ENCODE measurements at regions not wholly inside any gene's neighbourhood (a gene's known extent, or its start where the extent isn't known, plus 50 kb on each side); places are given as distances from the start of the nearest gene placed in this dataset.

DNA sequence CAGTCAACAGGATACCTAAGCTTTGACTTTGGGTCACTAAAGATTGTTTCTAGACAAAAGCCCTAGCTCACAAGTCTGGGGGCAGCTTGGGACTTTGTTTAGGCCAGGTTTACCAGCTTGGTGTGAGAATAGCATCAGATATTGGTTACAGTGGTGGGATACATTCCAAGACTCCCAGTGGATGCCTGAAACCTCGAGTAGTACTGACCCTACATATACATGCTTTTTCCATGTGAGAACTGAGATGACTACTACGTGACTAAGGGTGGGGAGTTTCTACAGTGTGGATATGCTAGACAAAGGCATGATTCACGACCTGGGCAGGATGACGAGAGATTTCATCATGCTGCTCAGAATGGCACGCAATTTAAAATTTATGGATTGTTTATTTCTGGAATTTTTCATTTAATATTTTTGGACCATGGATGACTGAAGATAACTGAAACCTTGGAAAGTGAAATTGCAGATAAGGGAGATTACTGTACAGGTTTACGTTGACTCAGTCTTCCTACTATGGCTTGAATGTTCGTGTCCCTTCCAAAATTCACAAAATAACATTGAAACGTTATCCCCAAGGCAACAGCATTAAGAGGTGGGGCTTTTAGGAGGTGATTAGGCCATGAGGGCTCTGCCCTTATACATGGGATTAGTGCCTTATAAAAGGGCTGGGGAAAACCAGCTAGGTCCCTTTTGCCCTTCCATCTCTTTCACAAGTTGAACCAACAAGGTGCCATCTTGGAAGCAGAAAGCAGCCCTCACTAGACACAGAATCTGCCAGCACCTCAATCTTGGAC, 50.2 kb upstream of the CTAGE1 start:
- no peak for DNase-seq
- intact Hi-C loops (cut with DNase I): no loop called here

DNA sequence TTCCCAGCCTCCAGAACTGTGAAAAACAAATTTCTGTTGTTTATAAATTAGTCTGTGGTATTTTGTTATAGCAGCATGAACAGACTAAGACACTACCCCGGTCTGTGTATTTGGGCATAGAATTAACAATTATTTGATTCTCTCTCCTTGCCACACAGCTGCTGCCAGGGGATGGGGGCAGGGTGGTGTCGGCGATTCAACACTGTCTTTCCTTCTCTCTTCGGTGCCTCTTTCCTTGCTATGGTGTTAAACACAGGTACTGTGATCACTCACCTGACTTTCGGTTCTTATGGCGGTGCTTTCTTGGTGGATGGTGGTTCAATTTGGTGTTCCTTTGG, 50.8 kb upstream of the CTAGE1 start:
- intact Hi-C loops (cut with DNase I): no loop called here
- no peak for DNase-seq

DNA sequence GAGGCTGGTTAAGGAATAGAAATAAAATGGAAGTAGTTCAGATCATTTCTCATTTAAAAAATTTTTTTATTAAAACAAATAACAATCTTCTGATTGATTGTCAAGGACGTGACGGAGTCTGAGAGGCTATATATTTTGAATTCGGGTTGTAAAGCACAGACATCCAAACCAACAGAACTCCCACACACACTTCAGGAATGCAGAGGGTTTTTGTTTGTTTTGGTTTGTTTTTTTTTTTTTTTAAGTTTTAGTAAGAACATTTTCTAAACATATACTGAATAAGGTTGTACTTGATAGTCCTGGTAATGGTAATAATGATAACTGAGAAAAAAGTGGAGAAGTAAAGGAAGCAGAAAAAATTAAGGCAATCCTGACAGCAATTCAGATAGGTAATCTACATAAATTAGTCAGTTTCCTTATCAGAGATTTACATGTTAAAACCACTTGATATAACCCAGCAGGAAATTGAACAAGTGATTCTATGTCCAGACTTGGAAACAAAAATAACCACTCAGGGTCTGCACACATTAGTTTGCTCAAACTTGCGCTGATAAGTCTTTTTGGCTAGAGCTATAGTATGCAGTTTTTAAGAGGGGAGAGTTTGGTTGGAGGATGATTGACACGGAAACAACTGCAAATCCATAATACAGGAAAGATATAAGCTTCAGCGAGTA, 51.5 kb upstream of the CTAGE1 start:
- intact Hi-C loops (cut with DNase I): no loop called here
- no peak for DNase-seq

DNA sequence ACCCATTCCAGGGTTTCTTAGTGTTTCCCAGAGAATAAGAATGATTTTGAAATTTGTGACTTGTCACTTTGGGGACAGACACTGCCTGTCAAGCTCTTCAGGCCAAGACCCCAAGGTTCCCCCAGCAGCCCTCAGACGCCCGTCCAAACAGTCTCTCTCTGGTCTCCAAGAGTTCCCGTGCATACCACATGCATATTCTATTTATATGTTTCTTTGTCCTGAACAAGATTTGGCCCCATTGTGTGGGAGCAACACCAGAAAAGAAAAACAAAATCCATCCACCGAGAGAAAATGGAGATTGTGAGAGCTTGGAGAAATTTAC, 52.2 kb upstream of the CTAGE1 start:
- intact Hi-C loops (cut with DNase I): no loop called here
- no peak for DNase-seq

DNA sequence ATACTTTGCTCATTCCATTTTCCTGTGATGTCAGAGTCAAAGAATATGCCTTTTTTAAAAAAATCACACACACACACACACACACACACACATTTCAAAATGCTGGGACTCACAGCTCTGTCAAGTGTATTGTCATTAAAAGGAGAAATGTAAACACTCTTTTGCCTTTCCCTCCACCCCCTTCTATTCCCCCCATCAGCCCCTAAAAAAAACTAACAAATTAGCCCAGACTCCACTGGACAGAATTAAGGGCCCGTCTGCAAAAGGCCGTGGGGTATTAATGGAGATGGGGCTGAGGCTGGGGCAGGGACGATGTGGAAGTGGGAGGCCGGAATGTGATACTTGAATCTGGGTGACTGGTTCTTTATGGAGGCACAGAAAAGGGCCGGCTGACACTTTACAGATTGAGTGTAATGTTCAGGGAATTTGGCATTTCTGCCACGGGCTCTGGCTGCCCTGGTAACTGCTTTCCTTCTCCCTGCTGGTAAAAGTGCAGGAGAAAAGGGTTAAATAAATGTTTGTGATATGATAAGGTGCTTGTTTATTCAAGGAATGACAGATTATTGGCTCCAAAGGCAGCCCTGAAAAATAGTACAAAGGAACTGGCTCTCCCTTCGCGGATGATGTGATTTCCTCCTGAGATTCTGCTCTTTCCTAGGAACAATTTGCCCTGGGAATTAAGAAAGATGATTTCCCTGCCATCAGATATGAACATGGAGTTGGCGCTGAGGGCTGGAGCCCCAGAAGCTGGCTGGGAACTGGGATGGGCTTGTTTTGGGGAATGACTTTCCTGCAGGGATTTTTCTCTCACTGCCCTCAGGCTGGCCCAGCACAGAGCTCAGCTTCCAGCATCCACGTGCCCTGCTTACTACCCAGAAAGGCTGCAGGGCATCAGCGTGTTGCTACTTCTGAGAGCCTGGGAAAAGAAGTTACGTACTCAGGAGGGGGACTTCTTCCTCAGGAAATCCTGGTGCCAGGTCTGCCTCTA, 52.8 kb upstream of the CTAGE1 start:
- DNase-seq: no peak
- intact Hi-C loops (cut with DNase I): no loop called here

DNA sequence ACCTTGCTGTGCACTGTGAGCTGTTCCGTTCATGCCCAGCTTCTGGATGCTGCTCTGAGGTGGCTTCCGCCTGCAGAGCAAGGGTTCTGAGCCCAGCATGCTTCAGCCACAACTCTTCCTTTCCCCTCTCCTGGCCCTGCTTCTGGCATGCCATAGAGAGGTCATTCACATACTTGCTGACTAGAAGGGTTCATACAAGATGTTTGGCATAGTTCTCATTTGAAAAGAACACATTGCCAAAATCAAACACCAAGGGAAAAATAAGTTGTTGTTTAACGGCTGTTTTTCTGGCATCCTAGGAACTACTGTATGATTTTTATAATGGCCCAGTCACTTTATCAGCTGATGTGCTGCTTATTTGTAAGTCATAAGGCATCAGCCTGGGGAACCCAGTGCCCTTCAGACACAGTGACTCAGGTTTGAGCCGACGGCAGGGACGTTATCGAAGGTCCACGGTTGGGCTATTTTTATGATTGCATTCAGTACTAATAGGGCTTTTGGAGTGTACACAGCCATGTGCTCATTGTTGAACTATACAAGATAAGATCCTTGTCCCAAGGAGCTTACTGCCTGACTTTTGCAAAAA, 53.9 kb upstream of the CTAGE1 start:
- intact Hi-C loops (cut with DNase I): no loop called here

DNA sequence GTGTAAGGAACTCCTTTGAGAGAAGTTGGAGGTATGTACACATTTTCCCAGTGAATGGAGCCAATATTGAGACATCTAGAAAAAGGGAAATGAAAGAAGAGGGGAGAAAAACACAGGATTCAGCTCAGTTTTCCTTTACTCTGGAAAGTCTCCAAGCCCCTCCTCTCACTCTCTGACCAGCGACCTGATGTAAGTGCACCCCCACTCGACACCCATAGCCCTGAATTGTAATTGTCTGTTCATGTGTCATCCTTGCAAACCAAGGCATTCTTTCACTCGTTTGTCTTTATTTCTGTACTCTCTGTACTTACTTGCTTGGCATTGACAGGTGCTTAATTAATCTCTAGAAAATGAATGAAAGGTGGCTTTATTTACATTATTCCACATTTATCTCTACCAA, 55.7 kb upstream of the CTAGE1 start:
- intact Hi-C loops (cut with DNase I): no loop called here
- DNase-seq: no peak

More for the DNA sequence above, 53.9 kb upstream of the CTAGE1 start:
- DNase-seq: no peak

DNA sequence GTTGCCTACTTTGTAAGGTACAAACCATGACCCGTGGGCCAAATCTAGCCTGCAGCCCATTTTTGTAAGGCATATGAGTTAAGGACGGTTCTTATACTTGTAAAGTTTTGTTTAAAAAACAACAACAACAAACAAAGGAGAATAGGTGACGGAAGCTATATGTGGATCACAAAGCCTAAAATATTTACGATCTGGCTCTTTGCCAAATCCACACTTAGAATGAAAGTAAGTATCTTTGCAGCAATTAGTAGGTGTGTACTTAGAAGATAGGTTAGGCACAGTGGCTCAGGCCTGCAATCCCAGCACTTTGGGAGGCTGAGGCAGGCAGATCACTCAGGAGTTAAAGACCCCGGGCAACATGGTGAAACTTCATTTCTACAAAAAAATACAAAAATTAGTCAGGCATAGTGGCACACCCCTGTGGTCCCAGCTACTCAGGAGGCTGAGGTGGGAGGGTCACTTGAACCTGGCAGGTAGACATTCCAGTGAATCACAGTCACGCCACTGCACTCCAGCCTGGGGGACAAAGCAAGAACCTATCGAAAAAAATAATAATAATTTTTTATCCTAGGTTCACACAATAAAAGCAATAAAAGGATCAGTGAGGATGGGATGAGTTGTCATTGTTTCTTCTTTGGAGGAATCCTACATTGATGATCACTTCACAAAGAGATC, 57.8 kb upstream of the CTAGE1 start:
- intact Hi-C loops (cut with DNase I): no loop called here
- no peak for DNase-seq

DNA sequence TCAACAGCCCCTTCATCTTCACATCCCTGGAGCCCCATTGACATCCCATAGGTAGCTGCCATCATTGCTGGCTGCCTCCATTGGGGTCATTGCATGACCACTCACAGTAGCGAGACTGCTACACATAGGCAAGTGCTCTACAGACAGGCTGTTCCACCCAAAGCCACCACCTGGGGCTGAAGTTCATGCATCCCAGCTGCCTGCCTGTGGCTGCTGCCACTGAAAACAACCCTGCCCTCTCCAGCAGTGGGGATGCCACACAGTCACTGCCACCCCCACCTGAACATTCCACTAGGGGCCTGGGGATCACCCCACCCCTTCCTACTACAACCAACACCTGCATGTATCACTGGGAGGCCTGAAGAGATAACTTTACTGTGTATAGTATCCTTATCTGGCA, 59.5 kb upstream of the CTAGE1 start:
- DNase-seq: no peak
- intact Hi-C loops (cut with DNase I): no loop called here

DNA sequence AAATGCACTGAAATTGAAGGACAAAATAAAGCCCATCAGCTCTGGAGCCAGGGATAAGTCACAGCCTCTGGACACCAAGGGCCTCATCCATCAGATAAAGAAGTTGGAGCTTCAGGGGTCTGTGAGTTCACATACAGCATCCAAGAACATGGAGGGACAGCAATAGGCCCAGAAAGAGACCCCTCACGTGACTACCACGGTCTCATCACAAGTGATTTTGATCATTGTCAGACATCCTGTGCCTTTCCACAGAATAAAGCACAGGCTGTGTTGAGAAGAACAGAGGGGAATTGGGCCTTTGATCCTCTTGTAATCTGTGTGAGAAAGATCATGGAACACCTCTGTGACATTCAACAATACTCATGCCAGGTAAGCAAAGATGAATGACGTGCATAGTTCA, 65.2 kb upstream of the CTAGE1 start:
- DNase-seq: no peak
- intact Hi-C loops (cut with DNase I): no loop called here

DNA sequence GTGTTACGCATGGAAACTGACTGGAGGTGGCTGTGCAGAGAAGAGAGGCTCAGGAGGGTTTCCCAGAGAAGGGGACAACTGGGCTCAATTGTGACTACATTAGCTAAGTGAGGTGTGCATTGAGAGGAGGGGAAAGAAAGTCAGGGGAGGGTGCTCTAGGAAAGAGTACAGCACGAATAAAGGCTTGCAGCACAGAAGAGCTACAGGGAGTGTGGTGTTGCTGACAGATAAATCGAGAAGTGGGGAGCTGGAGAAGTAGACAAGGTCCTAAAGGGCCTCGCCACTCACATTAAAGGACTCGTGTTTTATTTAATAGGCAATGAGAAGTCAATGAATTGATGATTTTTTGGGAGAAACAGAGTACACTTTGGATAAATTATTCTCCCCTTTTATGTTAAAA, 65.7 kb upstream of the CTAGE1 start:
- intact Hi-C loops (cut with DNase I): no loop called here
- no peak for DNase-seq

DNA sequence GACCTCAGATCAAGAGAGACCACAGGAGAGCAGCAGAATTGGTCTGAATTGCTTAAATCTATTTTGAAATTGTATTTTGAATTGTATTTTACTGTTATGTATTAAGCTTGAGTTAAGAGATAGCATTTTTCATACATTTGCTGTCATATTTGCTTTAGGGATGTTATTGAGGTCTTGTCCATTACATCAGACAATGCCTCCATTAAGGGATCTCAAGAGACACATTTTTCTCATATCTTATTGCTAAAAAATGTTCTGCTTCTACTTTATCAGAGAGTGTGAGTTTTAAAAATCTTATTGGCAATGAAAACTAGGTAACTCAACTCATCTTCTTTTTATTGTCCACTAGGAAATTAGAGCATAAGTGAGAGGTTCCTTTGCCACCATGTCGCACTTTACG, 66.8 kb upstream of the CTAGE1 start:
- intact Hi-C loops (cut with DNase I): no loop called here
- DNase-seq: no peak

DNA sequence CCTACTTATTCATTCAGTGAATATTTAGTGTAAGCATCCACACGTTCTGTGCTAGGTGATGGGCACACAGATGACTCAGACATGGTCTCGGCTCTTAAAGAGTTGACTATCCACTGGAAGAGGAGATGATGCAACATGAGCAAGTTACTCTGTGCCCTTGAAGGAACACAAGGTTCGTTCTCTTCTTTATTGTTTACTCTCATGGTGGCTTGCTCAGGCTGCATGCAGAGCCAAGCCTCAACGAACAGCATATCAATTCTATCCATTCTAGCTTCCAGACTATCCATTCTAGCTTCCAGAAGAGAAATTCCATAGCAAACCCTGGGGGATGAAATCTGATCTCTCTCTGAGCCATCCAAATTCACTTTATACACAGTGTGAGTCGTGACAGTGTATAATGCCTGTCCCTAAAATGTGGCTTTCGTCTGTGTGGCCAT, 68.1 kb upstream of the CTAGE1 start:
- intact Hi-C loops (cut with DNase I): no loop called here
- no peak for DNase-seq

DNA sequence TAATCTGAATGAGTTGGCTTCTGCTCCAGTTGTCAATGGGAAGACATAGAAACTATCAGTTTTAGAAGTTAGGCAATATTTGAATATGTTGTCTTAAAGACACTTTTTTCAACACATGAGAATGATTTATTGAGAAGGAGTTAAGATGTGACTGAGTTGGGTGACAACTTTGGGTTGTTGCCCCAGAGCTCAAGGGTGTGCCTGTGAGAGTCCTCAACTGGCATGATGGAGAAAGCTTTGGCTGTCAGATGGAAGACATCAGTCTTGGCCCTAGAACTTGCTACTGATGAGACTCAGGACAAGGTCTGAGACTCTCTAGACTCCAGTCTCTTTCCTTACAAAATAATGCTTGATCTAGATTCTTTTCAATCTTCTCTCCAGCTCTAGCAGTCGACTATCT, 69.0 kb upstream of the CTAGE1 start:
- no peak for DNase-seq
- intact Hi-C loops (cut with DNase I): no loop called here

DNA sequence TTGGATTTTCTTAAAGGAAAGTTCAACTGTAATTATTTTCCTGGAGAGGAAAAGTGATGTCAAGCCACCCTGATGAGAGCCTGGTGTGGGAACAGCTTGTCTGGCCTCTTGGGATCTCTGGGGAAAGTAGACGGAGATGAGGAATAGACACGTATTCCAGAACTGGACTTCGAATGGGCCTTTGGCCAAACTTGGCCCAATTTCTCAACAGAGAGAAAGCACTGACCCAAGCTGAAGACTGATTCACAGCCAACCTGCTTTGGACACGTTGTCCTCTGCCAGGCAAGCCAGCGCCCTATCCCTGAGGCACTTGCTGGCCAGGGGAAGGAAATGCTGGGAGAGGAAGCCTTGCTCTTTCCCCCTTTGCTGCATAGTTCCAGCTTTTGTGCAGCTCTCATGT, 70.8 kb upstream of the CTAGE1 start:
- intact Hi-C loops (cut with DNase I): no loop called here
- DNase-seq: no peak

DNA sequence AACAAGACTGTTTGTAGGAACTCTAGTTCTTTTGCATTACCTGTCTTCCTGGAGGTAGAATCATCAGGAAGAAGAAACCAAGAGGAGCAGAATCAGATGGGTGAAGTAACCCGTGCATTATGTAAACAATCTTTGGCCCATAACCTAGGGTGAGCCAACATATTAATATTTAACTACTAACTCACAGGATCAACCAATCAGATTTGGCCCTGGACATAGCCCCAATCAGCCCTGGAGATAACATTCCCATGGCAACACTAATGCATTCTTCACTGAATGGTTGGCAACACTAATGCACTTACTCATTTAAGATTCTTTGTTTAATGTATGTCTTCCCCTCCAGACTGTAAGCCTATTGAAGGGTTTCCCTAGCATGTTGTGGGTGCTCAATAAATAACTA, 72.0 kb upstream of the CTAGE1 start:
- intact Hi-C loops (cut with DNase I): no loop called here
- DNase-seq: no peak

DNA sequence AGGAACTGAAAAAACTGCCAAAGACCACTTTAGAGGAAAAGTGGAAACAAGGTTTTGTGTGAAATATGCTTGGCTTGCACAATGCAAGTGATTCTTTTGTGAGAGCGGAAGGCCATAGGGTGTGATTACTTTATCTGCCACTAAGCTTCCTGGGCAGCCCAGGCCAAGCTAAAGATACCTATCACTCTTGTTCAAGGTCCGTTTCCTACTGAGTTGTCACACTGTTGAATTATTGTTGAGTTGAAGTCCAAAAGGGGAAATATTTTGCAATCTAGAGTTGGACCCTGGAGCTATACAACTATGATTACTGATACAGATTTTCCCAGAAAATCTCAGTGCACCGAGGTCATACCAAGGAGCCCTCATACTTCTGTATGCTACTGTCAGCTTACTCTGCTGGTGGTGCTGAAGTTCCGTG, 72.7 kb upstream of the CTAGE1 start:
- no peak for DNase-seq
- intact Hi-C loops (cut with DNase I): no loop called here

DNA sequence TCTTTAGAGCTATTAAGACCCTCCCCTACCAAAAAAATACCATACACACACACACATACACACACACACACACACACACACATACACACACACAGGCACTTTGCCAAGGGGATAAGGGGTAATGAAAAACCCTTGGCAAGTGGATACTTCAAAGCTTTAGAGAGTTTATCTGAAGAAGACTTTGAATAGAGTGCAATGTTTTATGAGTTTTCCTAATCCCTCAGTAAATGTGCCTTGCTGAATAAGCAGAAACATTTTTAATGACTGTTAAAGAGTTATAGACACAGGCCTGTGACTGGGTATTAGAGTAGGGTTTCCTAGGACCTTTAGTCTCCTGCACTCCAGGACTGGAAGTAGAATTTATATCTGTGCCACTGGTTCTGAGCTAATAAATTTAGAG, 75.5 kb upstream of the CTAGE1 start:
- intact Hi-C loops (cut with DNase I): no loop called here
- DNase-seq: no peak

DNA sequence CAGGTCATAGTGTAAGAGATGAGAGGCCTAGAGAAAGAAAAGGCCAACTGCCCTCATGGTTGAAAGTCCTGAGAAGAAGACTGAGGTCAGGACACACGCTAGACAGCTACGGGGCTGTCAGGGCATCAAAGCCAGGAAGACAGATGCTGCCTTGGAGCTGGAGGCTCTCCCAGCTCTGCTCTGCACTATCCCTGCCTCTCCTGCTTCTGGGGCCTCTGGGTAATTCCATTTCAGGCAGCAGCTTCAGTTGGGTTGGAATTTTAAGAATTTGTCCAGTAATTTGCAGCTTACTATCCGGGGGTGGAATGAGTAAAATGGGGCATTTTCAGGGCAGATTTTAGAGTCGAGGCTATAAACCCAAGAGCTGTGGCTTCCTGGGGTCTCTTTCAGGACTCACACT, 76.2 kb upstream of the CTAGE1 start:
- DNase-seq: no peak
- intact Hi-C loops (cut with DNase I): no loop called here

DNA sequence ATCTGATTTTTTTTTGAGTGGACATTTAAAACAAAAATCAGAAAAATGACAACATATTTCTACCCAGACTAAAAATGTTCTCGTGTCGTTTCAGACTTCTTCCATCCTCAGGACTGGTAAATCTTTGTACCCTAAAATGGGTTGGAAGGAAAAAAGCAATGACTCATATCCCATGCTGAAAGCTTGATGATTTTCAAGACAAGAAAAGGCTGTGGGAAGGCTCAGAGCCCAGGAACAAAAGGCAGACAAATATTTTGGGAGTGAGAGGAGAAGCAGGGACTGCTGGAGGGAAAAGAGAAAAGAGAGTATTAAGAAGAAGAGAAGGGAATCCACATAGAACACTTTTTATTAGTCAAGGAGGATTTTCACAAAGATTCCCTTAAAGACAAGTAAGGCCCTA, 77.1 kb upstream of the CTAGE1 start:
- DNase-seq: no peak
- intact Hi-C loops (cut with DNase I): no loop called here

DNA sequence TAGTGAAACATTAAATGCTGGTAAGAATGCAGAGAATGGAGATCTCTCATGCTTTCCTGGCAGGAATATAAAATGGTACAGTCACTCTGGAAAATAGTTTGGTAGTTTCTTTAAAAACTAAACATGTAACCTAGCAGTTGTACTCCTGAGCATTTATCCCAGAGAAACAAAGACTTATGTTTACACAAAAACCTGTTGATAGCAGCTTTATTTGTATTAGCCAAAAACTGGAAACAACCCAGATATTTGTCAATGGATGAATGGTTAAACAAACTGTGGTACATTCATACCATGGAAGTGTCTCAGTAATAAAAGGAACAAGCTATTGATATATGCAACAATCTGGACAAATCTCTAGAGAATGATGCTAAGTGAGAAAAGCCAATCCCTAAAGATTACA, 81.7 kb upstream of the CTAGE1 start:
- intact Hi-C loops (cut with DNase I): no loop called here

More for the DNA sequence above, 81.7 kb upstream of the CTAGE1 start:
- no peak for DNase-seq
